Gastrocnemius medialis (tissue), 4 donors: ENCODE measurements at regions not wholly inside any gene's neighbourhood (a gene's known extent, or its start where the extent isn't known, plus 50 kb on each side); places are given as distances from the start of the nearest gene placed in this dataset.
"Not testable (repeated sequence)": the region's sequence is repeated elsewhere in the genome, so short reads cannot be mapped to it uniquely, and the experiment has no call there.

ENCODE experiments used
- ATAC-seq, 2 donors: fragments of 150-250 bp; one replicate each; pipeline ENCODE4 v1.9.1; 2016
- DNase-seq, 2 donors: peaks; one replicate each; pipeline ENCODE4 v3.0.0-alpha.2; 2019
- H3K27ac ChIP-seq, 4 donors: fragments of 200-600 bp; sonication (generic); 1 replicate in 1 of 4; 2 replicates in 3 of 4; pipeline ENCODE4 v1.5.1; 2016 to 2018; ENCODE audit warnings: mild to moderate bottlenecking in 2 of 4, moderate library complexity in 1 of 4
- H3K27me3 ChIP-seq, 3 donors: fragments of 200-600 bp; sonication (generic) in 2 of 3; 1 replicate in 1 of 3; 2 replicates in 2 of 3; pipeline versions ENCODE4 v1.5.1 to v1.6.0; 2016 to 2019; ENCODE audit warnings: mild to moderate bottlenecking in 1 of 3, moderate library complexity in 1 of 3
- H3K36me3 ChIP-seq, 2 donors: fragments of 200-600 bp; sonication (generic) in 1 of 2; one replicate each; pipeline ENCODE4 v1.5.1; 2017 to 2018
- H3K4me1 ChIP-seq, 2 donors: fragments of 200-600 bp; sonication (generic) in 1 of 2; one replicate each; pipeline ENCODE4 v1.5.1; 2016 to 2017; ENCODE audit warnings: mild to moderate bottlenecking in 2 of 2
- H3K4me3 ChIP-seq, 4 donors: fragments of 200-600 bp; sonication (generic) in 3 of 4; 1 replicate in 1 of 4; 2 replicates in 3 of 4; pipeline ENCODE4 v1.5.1; 2016 to 2019; ENCODE audit warnings: mild to moderate bottlenecking in 2 of 4
- H3K9me3 ChIP-seq, 3 donors: fragments of 200-600 bp; sonication (generic) in 2 of 3; 1 replicate in 1 of 3; 2 replicates in 2 of 3; pipeline ENCODE4 v1.5.1; 2016 to 2019
- POLR2A ChIP-seq, 2 donors: fragments of 450-650 bp; IDR thresholded peaks; one replicate each; pipeline ENCODE4 v1.6.1; 2017; ENCODE audit warnings: antibody characterized with exemption in 2 of 2, mild to moderate bottlenecking in 2 of 2, moderate library complexity in 2 of 2
- in situ Hi-C, 4 donors: fragments of 200-750 bp; cut with MboI; loops; one replicate each; pipeline versions ENCODE4 v1.15.0 to v1.8.0; 2017; ENCODE audit warnings: low sequenced_read_pairs in 4 of 4
- intact Hi-C: fragments of 100-400 bp; cut with DNase I; formaldehyde crosslinking; loops from one replicate; pipeline ENCODE4 v1.15.1; 2023; ENCODE audit warnings: low total_unique reads
- TF ChIP-seq, protein P1 (sequence below), 5 experiments: fragments of 450-650 bp in 3 of 5; fragments of 200-600 bp in 2 of 5; sonication (generic) in 2 of 5; IDR thresholded peaks in 4 of 5; conservative IDR thresholded peaks in 1 of 5; 1 replicate in 4 of 5; 2 replicates in 1 of 5; pipeline ENCODE4 v1.5.1; 2016 to 2019; ENCODE audit warnings: antibody characterized with exemption in 5 of 5, mild to moderate bottlenecking in 3 of 5, moderate library complexity in 3 of 5

DNA sequence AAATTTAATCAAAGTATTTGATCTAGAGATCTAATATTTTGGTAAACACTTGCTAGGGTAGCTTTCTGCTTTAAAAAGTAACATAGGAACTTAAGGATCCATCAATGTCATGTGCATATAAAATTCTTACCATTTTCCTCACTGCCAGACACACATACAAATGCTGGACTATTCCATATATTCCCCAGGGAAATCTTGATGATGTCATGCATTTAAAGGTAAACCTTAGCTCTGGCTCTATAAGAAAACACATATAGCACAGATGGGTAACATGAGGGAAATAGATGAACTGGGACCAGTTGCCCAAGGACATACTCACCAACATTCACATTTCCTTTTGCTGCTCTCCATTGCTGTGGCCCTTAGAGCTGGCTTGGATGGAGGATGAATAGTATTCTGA, 79.1 kb upstream of the FMNL2 start:
- TF ChIP-seq POLR2A (IDR thresholded peaks at IDR 0.05) = no peak
- intact Hi-C loops (no loop called here), in situ Hi-C loops (no loop called here)
- H3K9me3 ChIP-seq = no peaks in the 10 kb centered on the region
- no peaks in the 10 kb centered on the region for H3K36me3 ChIP-seq
- DNase-seq (no peak), ATAC-seq (no peak)
- no peak overlapping the region for H3K4me3 ChIP-seq
- no peaks in the 10 kb centered on the region for H3K27me3 ChIP-seq
- no peak overlapping the region for H3K27ac ChIP-seq
- H3K4me1 ChIP-seq = no peaks in the 10 kb centered on the region

DNA sequence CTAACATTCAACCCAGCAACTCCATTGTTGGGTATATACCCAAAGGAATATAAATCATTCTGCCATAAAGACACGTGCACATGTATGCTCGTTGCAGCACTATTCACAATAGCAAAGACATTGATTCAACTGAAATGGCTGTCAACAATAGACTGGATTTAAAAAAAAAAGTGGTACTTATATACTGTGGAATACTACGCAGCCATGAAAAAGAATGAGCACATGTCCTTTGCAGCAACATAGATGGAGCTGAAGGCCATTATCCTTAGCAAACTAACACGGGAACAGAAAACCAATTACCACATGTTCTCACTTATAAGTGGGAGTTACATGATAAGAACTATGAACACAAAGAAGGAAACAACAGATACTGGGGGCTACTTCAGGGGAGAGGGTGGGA, 74.0 kb upstream of the FMNL2 start:
- Histone ChIP-seq H3K9me3 (no peaks in the 10 kb centered on the region), H3K4me3 (no peak overlapping the region), H3K36me3 (no peaks in the 10 kb centered on the region), H3K27me3 (no peaks in the 10 kb centered on the region), H3K27ac (no peak overlapping the region), H3K4me1 (no peaks in the 10 kb centered on the region)
- in situ Hi-C loops (no loop called here), intact Hi-C loops (no loop called here)
- no peak for ATAC-seq
- TF ChIP-seq, protein P1, sequence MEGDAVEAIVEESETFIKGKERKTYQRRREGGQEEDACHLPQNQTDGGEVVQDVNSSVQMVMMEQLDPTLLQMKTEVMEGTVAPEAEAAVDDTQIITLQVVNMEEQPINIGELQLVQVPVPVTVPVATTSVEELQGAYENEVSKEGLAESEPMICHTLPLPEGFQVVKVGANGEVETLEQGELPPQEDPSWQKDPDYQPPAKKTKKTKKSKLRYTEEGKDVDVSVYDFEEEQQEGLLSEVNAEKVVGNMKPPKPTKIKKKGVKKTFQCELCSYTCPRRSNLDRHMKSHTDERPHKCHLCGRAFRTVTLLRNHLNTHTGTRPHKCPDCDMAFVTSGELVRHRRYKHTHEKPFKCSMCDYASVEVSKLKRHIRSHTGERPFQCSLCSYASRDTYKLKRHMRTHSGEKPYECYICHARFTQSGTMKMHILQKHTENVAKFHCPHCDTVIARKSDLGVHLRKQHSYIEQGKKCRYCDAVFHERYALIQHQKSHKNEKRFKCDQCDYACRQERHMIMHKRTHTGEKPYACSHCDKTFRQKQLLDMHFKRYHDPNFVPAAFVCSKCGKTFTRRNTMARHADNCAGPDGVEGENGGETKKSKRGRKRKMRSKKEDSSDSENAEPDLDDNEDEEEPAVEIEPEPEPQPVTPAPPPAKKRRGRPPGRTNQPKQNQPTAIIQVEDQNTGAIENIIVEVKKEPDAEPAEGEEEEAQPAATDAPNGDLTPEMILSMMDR (IDR thresholded peaks at IDR 0.05 in 4 of 5, conservative IDR thresholded peaks at IDR 0.05 in 1 of 5) = no peak
- no peak for TF ChIP-seq POLR2A (IDR thresholded peaks at IDR 0.05)
- DNase-seq = no peak

DNA sequence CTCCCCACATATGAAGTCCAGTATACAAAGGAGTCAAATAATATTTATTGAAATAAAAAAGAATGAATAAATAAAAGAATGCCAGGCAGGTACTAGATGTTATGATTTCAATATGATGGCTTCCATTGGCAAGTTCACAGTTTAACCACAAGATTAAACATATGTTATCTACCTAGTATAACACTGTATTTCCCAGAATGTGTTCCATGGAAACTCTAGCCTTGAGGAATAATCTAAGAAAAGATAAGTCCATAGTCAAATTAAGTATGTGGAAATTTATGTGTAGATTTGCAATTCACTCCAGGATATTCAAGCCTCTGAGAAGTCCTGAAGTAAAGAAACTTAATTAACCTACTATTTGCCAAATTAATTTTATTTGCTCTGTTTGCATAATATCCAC, 71.1 kb upstream of the FMNL2 start:
- H3K4me1 ChIP-seq = no peaks in the 10 kb centered on the region

DNA sequence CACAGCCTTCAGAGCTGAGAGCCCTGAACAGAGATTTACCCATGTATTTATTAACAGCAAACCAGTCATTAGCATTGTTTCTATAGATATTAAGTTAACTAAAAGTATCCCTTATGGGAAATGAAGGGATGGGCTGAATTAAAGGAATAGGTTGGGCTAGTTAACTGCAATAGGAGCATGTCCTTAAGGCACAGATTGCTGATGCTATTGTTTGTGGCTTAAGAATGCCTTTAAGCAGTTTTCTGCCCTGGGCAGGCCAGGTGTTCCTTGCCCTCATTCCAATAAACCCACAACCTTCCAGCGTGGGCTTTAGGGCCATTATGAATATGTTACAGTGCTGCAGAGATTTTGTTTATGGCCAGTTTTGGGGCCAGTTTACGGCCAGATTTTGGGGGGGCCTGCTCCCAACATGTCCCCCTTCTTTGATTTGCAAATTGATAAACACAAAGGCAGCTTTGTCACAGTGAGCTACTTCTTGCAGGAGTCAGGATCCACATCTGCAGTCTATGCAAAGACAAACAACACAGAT, 61.2 kb upstream of the FMNL2 start:
- H3K9me3 ChIP-seq, in situ Hi-C loops, H3K27me3 ChIP-seq, DNase-seq, H3K4me1 ChIP-seq, H3K4me3 ChIP-seq, H3K36me3 ChIP-seq, intact Hi-C loops, ATAC-seq, H3K27ac ChIP-seq: not testable (repeated sequence)

More for the DNA sequence above, 71.1 kb upstream of the FMNL2 start:
- Histone ChIP-seq H3K4me3 (no peak overlapping the region), H3K27ac (no peak overlapping the region), H3K9me3 (no peaks in the 10 kb centered on the region), H3K36me3 (no peaks in the 10 kb centered on the region), H3K27me3 (no peaks in the 10 kb centered on the region)
- ATAC-seq (no peak), DNase-seq (no peak)
- intact Hi-C loops (no loop called here), in situ Hi-C loops (no loop called here)
- TF ChIP-seq POLR2A (IDR thresholded peaks at IDR 0.05) = no peak

DNA sequence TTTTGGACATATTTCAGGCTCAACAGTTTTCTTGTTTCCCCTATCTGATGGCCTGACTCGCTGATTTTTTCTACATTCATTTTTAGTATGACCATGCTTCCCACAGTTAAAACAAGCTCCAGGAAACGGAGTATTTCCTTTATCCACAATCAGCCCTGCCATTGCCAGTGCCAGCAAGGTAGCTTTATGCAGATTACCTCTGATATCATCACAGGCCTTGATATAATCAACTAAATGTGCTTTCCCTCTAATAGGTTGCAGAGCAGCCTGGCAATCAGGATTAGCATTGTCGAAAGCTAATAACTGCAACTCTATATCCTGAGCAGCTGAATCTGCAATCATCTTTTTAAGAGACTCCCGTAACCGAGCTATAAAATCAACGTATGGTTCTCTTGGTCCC, 57.1 kb upstream of the FMNL2 start:
- H3K9me3 ChIP-seq, intact Hi-C loops, H3K27ac ChIP-seq, H3K27me3 ChIP-seq, in situ Hi-C loops, H3K4me1 ChIP-seq, H3K4me3 ChIP-seq, ATAC-seq, DNase-seq, H3K36me3 ChIP-seq: not testable (repeated sequence)

DNA sequence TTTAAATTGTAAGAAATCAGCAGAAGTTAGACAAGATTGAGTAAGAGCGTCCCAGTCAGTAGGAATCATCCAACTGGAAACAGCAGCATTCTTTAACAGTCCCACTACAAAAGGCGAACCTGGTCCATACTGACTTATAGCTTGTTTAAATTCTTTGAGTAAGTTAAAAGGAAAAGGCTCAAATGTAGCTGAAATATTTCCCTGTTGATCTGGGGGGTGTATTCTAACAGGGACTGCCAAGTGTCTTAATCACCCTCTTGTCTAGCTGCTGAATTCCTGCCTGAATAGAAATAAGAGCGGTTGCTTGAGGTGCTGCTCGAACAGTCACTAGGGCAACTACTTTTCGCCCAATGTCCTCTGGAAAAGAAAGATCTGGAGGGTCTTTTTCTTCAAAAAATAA, 56.4 kb upstream of the FMNL2 start:
- intact Hi-C loops = no loop called here
- no peak for ATAC-seq

DNA sequence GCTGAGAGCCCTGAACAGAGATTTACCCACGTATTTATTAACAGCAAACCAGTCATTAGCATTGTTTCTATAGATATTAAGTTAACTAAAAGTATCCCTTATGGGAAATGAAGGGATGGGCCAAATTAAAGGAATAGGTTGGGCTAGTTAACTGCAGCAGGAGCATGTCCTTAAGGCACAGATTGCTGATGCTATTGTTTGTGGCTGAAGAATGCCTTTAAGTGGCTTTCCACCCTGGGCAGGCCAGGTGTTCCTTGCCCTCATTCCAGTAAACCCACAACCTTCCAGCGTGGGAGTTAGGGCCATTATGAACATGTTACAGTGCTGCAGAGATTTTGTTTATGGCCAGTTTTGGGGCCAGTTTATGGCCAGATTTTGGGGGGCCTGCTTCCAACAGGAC, 55.6 kb upstream of the FMNL2 start:
- H3K4me3 ChIP-seq, H3K27ac ChIP-seq, H3K27me3 ChIP-seq, H3K9me3 ChIP-seq, H3K4me1 ChIP-seq, ATAC-seq, intact Hi-C loops, in situ Hi-C loops, H3K36me3 ChIP-seq, DNase-seq: not testable (repeated sequence)

More for the DNA sequence above, 56.4 kb upstream of the FMNL2 start:
- TF ChIP-seq, protein P1 (IDR thresholded peaks at IDR 0.05 in 4 of 5, conservative IDR thresholded peaks at IDR 0.05 in 1 of 5) = no peak
- TF ChIP-seq POLR2A (IDR thresholded peaks at IDR 0.05) = no peak
- Histone ChIP-seq H3K4me3 (no peak overlapping the region), H3K27ac (no peak overlapping the region), H3K36me3 (no peaks in the 10 kb centered on the region), H3K9me3 (no peaks in the 10 kb centered on the region), H3K4me1 (no peaks in the 10 kb centered on the region), H3K27me3 (no peaks in the 10 kb centered on the region)
- in situ Hi-C loops = no loop called here
- no peak for DNase-seq
